ENCODE measurements at regions not wholly inside any gene's neighbourhood (a gene's known extent, or its start where the extent isn't known, plus 50 kb on each side); places are given as distances from the start of the nearest gene placed in this dataset.

DNA sequence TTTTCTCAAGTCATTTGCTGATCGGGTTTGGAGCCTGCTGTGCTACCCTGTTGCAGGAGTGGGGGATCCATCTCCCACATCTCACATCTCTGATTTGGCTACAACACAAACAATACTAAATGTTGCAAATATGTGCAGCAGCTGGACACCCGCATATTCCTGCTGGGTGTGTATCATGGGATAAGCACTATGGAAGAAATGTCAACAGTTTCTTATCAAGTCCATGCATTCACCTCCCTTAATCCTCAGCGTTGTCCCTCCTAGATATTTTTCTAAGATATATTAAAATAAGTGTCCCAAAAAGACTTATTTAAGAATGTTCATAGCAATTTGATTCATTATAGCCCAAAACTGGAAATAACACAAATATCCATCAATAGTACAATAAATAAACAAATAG is 303.7 kb downstream of the TRIB2 start (continued):
- TF ChIP-seq ZNF551 (CRISPR knock-in tag; IDR thresholded peaks at IDR 0.05), result no peak
- TF ChIP-seq SETDB1 (IDR thresholded peaks at IDR 0.05; ENCODE audit: low read length), result no peak
- TF ChIP-seq NBN (IDR thresholded peaks at IDR 0.05; ENCODE audit: low read depth), result no peak
- no peak for TF ChIP-seq SRSF9 (IDR thresholded peaks at IDR 0.05; ENCODE audit: borderline replicate concordance, low read depth, low read length)
- TF ChIP-seq SMARCB1 (IDR thresholded peaks at IDR 0.05; ENCODE audit: insufficient read length, low read depth), result no peak
- TF ChIP-seq JUND (IDR thresholded peaks at IDR 0.05; ENCODE audit: borderline replicate concordance, low read depth, low read length), result peak; percentile 23; the same call in 1 of the 2 replicates
- TF ChIP-seq JUND (tag; IDR thresholded peaks at IDR 0.05; ENCODE audit: borderline replicate concordance, low read depth, low read length), result peak; percentile 42; the same call in 1 of the 3 replicates
- TF ChIP-seq, protein P1, sequence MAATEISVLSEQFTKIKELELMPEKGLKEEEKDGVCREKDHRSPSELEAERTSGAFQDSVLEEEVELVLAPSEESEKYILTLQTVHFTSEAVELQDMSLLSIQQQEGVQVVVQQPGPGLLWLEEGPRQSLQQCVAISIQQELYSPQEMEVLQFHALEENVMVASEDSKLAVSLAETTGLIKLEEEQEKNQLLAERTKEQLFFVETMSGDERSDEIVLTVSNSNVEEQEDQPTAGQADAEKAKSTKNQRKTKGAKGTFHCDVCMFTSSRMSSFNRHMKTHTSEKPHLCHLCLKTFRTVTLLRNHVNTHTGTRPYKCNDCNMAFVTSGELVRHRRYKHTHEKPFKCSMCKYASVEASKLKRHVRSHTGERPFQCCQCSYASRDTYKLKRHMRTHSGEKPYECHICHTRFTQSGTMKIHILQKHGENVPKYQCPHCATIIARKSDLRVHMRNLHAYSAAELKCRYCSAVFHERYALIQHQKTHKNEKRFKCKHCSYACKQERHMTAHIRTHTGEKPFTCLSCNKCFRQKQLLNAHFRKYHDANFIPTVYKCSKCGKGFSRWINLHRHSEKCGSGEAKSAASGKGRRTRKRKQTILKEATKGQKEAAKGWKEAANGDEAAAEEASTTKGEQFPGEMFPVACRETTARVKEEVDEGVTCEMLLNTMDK (IDR thresholded peaks at IDR 0.05; ENCODE audit: borderline replicate concordance, insufficient read depth, low read depth, low read length, poor library complexity, severe bottlenecking), result no peak
- no peak for TF ChIP-seq HCFC1 (IDR thresholded peaks at IDR 0.05; ENCODE audit: low read depth, low read length)
- TF ChIP-seq, protein P2, sequence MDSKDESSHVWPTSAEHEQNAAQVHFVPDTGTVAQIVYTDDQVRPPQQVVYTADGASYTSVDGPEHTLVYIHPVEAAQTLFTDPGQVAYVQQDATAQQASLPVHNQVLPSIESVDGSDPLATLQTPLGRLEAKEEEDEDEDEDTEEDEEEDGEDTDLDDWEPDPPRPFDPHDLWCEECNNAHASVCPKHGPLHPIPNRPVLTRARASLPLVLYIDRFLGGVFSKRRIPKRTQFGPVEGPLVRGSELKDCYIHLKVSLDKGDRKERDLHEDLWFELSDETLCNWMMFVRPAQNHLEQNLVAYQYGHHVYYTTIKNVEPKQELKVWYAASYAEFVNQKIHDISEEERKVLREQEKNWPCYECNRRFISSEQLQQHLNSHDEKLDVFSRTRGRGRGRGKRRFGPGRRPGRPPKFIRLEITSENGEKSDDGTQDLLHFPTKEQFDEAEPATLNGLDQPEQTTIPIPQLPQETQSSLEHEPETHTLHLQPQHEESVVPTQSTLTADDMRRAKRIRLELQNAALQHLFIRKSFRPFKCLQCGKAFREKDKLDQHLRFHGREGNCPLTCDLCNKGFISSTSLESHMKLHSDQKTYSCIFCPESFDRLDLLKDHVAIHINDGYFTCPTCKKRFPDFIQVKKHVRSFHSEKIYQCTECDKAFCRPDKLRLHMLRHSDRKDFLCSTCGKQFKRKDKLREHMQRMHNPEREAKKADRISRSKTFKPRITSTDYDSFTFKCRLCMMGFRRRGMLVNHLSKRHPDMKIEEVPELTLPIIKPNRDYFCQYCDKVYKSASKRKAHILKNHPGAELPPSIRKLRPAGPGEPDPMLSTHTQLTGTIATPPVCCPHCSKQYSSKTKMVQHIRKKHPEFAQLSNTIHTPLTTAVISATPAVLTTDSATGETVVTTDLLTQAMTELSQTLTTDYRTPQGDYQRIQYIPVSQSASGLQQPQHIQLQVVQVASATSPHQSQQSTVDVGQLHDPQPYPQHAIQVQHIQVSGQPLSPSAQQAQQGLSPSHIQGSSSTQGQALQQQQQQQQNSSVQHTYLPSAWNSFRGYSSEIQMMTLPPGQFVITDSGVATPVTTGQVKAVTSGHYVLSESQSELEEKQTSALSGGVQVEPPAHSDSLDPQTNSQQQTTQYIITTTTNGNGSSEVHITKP (IDR thresholded peaks at IDR 0.05; ENCODE audit: partially characterized antibody), result no peak
- TF ChIP-seq, protein P3, sequence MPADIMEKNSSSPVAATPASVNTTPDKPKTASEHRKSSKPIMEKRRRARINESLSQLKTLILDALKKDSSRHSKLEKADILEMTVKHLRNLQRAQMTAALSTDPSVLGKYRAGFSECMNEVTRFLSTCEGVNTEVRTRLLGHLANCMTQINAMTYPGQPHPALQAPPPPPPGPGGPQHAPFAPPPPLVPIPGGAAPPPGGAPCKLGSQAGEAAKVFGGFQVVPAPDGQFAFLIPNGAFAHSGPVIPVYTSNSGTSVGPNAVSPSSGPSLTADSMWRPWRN (IDR thresholded peaks at IDR 0.05; ENCODE audit: low read depth), result peak; percentile 82; the same call in 1 of the 2 replicates
- TF ChIP-seq, protein P4, sequence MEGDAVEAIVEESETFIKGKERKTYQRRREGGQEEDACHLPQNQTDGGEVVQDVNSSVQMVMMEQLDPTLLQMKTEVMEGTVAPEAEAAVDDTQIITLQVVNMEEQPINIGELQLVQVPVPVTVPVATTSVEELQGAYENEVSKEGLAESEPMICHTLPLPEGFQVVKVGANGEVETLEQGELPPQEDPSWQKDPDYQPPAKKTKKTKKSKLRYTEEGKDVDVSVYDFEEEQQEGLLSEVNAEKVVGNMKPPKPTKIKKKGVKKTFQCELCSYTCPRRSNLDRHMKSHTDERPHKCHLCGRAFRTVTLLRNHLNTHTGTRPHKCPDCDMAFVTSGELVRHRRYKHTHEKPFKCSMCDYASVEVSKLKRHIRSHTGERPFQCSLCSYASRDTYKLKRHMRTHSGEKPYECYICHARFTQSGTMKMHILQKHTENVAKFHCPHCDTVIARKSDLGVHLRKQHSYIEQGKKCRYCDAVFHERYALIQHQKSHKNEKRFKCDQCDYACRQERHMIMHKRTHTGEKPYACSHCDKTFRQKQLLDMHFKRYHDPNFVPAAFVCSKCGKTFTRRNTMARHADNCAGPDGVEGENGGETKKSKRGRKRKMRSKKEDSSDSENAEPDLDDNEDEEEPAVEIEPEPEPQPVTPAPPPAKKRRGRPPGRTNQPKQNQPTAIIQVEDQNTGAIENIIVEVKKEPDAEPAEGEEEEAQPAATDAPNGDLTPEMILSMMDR (IDR thresholded peaks at IDR 0.05 in 2 of 3, conservative IDR thresholded peaks at IDR 0.05 in 1 of 3; ENCODE audit: insufficient read depth in 2 of 3, low read depth in 1 of 3, low read length in 3 of 3), result no peak
- TF ChIP-seq SIRT6 (IDR thresholded peaks at IDR 0.05; ENCODE audit: low read depth, low read length), result no peak
- peak; percentile 84 for TF ChIP-seq CBFA2T2 (conservative IDR thresholded peaks at IDR 0.05)
- no peak for TF ChIP-seq CAMTA2 (CRISPR knock-in tag; conservative IDR thresholded peaks at IDR 0.05)
- TF ChIP-seq NCOR1 (IDR thresholded peaks at IDR 0.05), result peak; percentile 82
- TF ChIP-seq RB1 (IDR thresholded peaks at IDR 0.05; ENCODE audit: low read depth), result no peak
- no peak for TF ChIP-seq RBM39 (optimal IDR thresholded peaks at IDR 0.05; ENCODE audit: low read depth, low read length)
- TF ChIP-seq MIER1 (IDR thresholded peaks at IDR 0.05; ENCODE audit: low read depth), result no peak
- TF ChIP-seq, protein P5, sequence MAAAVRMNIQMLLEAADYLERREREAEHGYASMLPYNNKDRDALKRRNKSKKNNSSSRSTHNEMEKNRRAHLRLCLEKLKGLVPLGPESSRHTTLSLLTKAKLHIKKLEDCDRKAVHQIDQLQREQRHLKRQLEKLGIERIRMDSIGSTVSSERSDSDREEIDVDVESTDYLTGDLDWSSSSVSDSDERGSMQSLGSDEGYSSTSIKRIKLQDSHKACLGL (CRISPR knock-in tag; IDR thresholded peaks at IDR 0.05; ENCODE audit: borderline replicate concordance, poor library complexity, severe bottlenecking), result no peak
- TF ChIP-seq SRF (CRISPR knock-in tag; IDR thresholded peaks at IDR 0.05), result no peak
